Tibial nerve (tissue), 4 donors: ENCODE measurements at regions not wholly inside any gene's neighbourhood (a gene's known extent, or its start where the extent isn't known, plus 50 kb on each side); places are given as distances from the start of the nearest gene placed in this dataset.

Source experiments
- DNase-seq, 2 donors: peaks; one replicate each; pipeline ENCODE4 v3.0.0-alpha.2; 2019; ENCODE audit warnings: low spot score in 2 of 2
- H3K27ac ChIP-seq, 4 donors: fragments of 200-600 bp; sonication (generic) in 3 of 4; one replicate each; pipeline ENCODE4 v1.5.1; 2017 to 2019; ENCODE audit warnings: mild to moderate bottlenecking in 1 of 4
- H3K27me3 ChIP-seq, 2 donors: fragments of 200-600 bp; sonication (generic) in 1 of 2; one replicate each; pipeline versions ENCODE4 v1.5.1 to v1.6.0; 2017 to 2019
- H3K36me3 ChIP-seq, 3 donors: fragments of 200-600 bp; sonication (generic); one replicate each; pipeline ENCODE4 v1.5.1; 2018 to 2019
- H3K4me1 ChIP-seq, 4 donors: fragments of 200-600 bp; sonication (generic) in 3 of 4; one replicate each; pipeline ENCODE4 v1.5.1; 2017 to 2019
- H3K4me3 ChIP-seq, 4 donors: fragments of 200-600 bp; sonication (generic) in 3 of 4; one replicate each; pipeline ENCODE4 v1.5.1; 2017 to 2019; ENCODE audit warnings: mild to moderate bottlenecking in 1 of 4, moderate library complexity in 1 of 4
- H3K9me3 ChIP-seq, 4 donors: fragments of 200-600 bp; sonication (generic) in 3 of 4; one replicate each; pipeline ENCODE4 v1.5.1; 2017 to 2019
- EP300 ChIP-seq, 2 donors: sonication (generic); formaldehyde crosslinking; IDR thresholded peaks; one replicate each; pipeline ENCODE4 v1.6.1; 2017; ENCODE audit warnings: antibody characterized with exemption in 2 of 2, mild to moderate bottlenecking in 1 of 2
- POLR2A ChIP-seq, 2 donors: fragments of 450-650 bp; IDR thresholded peaks; one replicate each; pipeline ENCODE4 v1.6.1; 2017; ENCODE audit warnings: antibody characterized with exemption in 2 of 2, mild to moderate bottlenecking in 2 of 2, moderate library complexity in 2 of 2
- WGBS, 2 donors: methylation state at CpG; one replicate each; pipeline ENCODE4 v1.1.5; 2018; 5-methylcytosine and 5-hydroxymethylcytosine counted together
- TF ChIP-seq, protein P1 (sequence below), 5 experiments: fragments of 200-600 bp in 3 of 5; fragments of 450-650 bp in 2 of 5; sonication (generic) in 3 of 5; IDR thresholded peaks; one replicate each; pipeline ENCODE4 v1.5.1; 2016 to 2019; ENCODE audit warnings: antibody characterized with exemption in 5 of 5, mild to moderate bottlenecking in 3 of 5, moderate library complexity in 2 of 5

DNA sequence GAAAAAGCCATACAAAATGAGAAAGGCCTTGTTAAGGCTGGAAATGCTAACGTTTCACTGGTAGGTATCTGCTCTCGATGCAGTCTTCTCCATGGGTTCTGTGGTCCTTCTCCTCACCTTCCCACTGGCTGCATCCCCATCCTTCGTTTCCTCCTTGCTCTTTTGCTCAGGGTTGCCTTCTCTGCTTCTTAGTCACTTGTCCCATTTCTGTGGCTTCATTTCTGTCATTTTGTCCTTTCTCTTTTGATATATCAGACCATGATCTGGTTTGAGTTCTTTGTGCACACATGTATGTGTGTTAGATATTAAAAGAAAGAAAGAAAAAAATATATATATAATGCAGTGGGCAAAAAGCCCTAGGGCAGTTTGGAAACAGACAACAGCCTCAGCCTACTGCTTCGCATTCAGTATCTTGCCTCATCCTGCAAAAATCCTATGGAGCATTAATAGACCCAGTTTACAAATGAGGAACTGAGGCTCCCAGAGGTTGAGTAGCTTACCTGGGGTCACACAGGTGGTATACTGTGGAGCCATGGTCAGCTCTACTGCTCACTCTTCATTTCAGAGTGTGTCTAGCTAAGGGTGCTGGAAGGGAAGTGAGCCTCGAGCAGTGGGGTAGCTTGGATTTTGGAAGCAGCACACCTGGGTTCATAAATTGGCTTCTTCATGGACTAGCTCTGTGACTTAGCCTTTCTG is 57.6 kb upstream of the MEDAG start:
- H3K4me3 ChIP-seq = no peak overlapping the region
- no peaks in the 10 kb centered on the region for H3K36me3 ChIP-seq
- H3K27ac ChIP-seq = peak overlapping the region in 2 of 4 donors; percentile 69 to 71
- H3K4me1 ChIP-seq = peaks cover 0 to 18% (median 0%) of the 10 kb centered on the region in 4 donors
- peaks cover 0 to 7% (median 0%) of the 10 kb centered on the region in 4 donors for H3K9me3 ChIP-seq
- H3K27me3 ChIP-seq = no peaks in the 10 kb centered on the region
- no peak for DNase-seq
- TF ChIP-seq, protein P1, sequence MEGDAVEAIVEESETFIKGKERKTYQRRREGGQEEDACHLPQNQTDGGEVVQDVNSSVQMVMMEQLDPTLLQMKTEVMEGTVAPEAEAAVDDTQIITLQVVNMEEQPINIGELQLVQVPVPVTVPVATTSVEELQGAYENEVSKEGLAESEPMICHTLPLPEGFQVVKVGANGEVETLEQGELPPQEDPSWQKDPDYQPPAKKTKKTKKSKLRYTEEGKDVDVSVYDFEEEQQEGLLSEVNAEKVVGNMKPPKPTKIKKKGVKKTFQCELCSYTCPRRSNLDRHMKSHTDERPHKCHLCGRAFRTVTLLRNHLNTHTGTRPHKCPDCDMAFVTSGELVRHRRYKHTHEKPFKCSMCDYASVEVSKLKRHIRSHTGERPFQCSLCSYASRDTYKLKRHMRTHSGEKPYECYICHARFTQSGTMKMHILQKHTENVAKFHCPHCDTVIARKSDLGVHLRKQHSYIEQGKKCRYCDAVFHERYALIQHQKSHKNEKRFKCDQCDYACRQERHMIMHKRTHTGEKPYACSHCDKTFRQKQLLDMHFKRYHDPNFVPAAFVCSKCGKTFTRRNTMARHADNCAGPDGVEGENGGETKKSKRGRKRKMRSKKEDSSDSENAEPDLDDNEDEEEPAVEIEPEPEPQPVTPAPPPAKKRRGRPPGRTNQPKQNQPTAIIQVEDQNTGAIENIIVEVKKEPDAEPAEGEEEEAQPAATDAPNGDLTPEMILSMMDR (IDR thresholded peaks at IDR 0.05) = no peak
- TF ChIP-seq EP300 (IDR thresholded peaks at IDR 0.05) (no peak), POLR2A (IDR thresholded peaks at IDR 0.05) (no peak)
- WGBS, 2 donors = 71 to 73% methylated on average over 5 of the region's 5 CpGs

DNA sequence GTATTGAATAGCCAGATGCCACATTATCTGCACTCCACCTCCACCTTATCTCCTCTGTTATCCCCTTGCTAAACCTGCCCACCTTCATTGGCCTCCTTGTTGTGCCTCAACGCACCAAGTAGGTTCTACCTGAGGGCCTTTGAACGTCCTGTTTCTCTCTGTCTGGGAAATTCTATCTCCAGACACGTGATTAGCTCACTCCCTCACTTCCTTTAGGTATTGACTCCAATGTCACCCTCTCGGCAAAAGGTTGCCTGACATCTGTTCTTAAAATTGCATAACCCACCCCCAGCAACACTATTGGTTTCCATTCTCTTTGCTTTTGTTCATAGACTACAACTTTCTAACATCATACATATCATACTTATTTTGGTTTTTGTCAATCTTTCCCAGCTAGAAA is 56.5 kb upstream of the MEDAG start:
- TF ChIP-seq POLR2A (IDR thresholded peaks at IDR 0.05) = no peak
- no peak for TF ChIP-seq EP300 (IDR thresholded peaks at IDR 0.05)
- TF ChIP-seq, protein P1 (IDR thresholded peaks at IDR 0.05) = no peak
- no peaks in the 10 kb centered on the region for H3K36me3 ChIP-seq
- H3K4me3 ChIP-seq = no peak overlapping the region
- H3K4me1 ChIP-seq = peaks cover 0 to 18% (median 0%) of the 10 kb centered on the region in 4 donors
- no peak for DNase-seq
- no peaks in the 10 kb centered on the region for H3K27me3 ChIP-seq
- H3K9me3 ChIP-seq = peaks cover 0 to 7% (median 0%) of the 10 kb centered on the region in 4 donors
- WGBS, 2 donors = 82% methylated on average over 4 of the region's 4 CpGs
- H3K27ac ChIP-seq = no peak overlapping the region

DNA sequence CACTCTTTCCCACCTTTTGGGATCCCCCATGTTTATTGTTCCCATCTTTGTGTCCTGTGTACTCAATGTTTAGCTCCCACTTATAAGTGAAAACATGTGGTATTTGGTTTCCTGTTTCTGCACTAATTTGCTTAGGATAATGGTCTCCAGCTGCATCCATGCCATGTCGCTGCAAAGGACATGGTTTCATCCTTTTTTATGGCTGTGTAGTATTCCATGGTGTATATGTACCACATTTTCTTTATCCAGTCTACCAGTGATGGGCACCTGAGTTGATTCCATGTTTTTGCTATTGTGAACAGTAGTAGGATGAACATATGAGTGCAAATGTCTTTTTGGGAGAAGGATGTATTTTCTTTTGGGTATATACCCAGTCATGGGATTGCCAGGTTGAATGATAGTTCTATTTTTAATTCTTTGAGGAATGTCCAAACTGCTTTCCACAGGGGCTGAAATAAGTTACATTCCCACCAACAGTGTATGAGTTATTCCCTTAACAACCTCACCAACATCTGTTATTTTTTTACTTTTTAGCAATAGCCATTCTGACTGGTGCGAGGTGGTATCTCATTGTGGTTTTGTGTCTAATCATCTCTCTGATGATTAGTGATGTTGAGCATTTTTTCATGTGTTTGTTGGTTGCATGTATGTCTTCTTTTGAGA is 55.7 kb upstream of the MEDAG start:
- Histone ChIP-seq H3K27ac (no peak overlapping the region), H3K36me3 (no peaks in the 10 kb centered on the region), H3K4me3 (no peak overlapping the region), H3K27me3 (no peaks in the 10 kb centered on the region), H3K4me1 (peaks cover 0 to 18% (median 0%) of the 10 kb centered on the region in 4 donors), H3K9me3 (peaks cover 0 to 7% (median 0%) of the 10 kb centered on the region in 4 donors)
- DNase-seq = no peak
- TF ChIP-seq, protein P1 (IDR thresholded peaks at IDR 0.05) = no peak
- TF ChIP-seq POLR2A (IDR thresholded peaks at IDR 0.05) (no peak), EP300 (IDR thresholded peaks at IDR 0.05) (no peak)
- 88 to 89% methylated on average over 2 of the region's 2 CpGs for WGBS, 2 donors

DNA sequence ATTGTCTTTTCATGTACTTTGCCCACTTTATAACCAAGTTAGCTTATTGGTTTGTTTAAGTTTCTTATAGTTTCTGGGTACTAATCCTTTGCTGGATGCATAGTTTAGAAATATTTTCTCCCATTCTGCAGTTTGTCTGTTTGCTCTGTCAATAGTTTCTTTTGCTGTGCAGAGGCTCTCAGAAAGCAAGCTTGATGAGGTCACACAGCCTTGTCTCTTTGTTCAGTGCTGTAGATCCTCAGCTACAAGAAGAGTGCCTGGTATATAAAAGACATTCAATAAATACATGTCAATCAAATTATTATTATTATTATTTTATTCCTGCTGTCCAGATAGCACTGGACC is 55.2 kb upstream of the MEDAG start:
- DNase-seq = no peak
- no peak overlapping the region for H3K4me3 ChIP-seq
- no peak overlapping the region for H3K27ac ChIP-seq
- TF ChIP-seq POLR2A (IDR thresholded peaks at IDR 0.05) (no peak), EP300 (IDR thresholded peaks at IDR 0.05) (no peak)
- TF ChIP-seq, protein P1 (IDR thresholded peaks at IDR 0.05) = no peak
- no peaks in the 10 kb centered on the region for H3K36me3 ChIP-seq
- H3K4me1 ChIP-seq = peaks cover 0 to 14% (median 0%) of the 10 kb centered on the region in 4 donors
- peaks cover 0 to 7% (median 0%) of the 10 kb centered on the region in 4 donors for H3K9me3 ChIP-seq
- H3K27me3 ChIP-seq = no peaks in the 10 kb centered on the region

DNA sequence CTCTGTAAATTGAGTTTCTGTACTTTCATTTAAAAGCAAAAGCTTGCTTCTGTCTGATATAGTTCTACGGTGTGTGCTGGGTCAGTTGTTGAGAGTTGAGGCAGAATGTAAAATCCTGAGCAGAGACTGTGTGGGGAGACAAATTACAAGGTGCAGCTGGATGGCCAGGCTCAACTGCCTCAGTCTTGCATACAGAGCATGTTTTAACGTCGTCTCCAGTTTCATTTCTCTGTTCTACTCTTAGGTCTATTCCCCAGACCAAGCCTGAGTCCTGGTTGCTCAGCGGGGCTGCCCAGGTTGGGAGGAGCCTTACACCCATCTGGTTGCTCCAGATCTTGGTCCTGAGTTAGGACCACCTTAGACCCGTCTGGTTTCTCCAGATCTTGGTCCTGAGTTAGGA is 54.4 kb upstream of the MEDAG start:
- TF ChIP-seq, protein P1 (IDR thresholded peaks at IDR 0.05) = no peak
- TF ChIP-seq POLR2A (IDR thresholded peaks at IDR 0.05) = no peak
- no peak for TF ChIP-seq EP300 (IDR thresholded peaks at IDR 0.05)
- Histone ChIP-seq H3K4me1 (peaks cover 0 to 12% (median 0%) of the 10 kb centered on the region in 4 donors), H3K9me3 (peaks cover 0 to 6% (median 0%) of the 10 kb centered on the region in 4 donors), H3K4me3 (no peak overlapping the region), H3K27me3 (no peaks in the 10 kb centered on the region), H3K27ac (no peak overlapping the region), H3K36me3 (no peaks in the 10 kb centered on the region)
- WGBS, 2 donors = 83 to 94% methylated on average over 5 of the region's 5 CpGs
- DNase-seq = no peak
